HUDEP-2 (cell line): ENCODE measurements at regions not wholly inside any gene's neighbourhood (a gene's known extent, or its start where the extent isn't known, plus 50 kb on each side); places are given as distances from the start of the nearest gene placed in this dataset.
"Not testable (repeated sequence)": the region's sequence is repeated elsewhere in the genome, so short reads cannot be mapped to it uniquely, and the experiment has no call there.

Experiments
- DNase-seq, 76 experiments: peaks; one replicate each; lab custom pipeline; 2025; ENCODE audit not compliant: unreplicated experiment in 76 of 76; lab: John Stamatoyannopoulos, UW

DNA sequence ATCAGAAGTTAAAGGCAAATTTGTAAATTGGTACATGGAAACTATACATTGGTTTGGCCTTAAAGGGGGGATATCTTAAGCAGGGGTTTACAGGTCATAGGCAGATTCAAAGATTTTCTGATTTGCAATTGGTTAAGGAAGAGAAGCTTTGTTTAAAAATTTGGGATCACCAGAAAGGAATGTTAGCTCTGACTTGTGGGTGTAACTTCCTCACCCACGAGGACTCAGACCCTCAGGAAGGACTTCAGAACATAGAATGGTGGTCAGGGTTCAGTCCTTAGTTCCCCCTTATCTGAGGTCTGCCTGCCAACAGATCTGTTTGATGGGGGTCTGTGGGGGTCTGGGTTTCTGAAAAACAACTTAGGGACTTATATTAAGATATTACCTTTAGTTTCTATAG lies 427.4 kb upstream of the DIPK2B start:
- DNase-seq, result no peak

GRCh38 chrX:45623266-45623665 lies 422.6 kb upstream of the DIPK2B start:
- no peak for DNase-seq

- no peak for DNase-seq
These were observed 421.9 kb upstream of the DIPK2B start for GRCh38 chrX:45622538-45622937.

GRCh38 chrX:45622042-45622423 lies 421.4 kb upstream of the DIPK2B start:
- no peak for DNase-seq

DNA sequence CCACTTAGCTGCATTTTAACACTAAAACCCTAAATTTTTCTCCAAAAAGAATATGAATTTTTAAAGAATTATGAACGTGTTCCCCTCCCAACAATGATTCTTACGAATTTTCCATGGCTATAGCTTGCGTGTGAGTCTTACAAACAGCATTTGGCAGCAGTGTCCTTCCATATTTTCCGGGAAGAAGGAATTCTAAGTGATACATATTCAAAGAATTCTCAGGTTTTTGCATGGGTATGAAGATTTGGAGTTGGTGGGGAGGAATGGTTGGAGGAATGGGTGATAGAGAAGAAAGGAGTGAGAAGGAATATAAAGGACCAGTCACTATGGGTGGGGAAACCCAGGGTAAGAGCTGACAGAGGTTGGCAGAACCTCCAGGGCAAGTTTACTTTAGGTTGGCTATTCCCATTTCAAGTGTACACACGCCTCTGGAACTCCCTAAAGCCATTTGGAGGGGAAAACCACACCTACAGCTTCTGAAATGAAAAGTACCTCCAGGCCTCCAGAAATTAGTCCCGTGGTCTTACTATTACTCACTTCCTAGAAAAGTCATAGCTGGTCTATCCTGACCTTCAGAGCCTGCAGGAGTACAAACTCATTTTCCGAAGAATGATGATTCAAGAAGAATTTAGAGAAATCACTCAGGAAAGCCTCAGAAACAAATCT lies 420.8 kb upstream of the DIPK2B start:
- DNase-seq, result no peak

- no peak for DNase-seq
These were observed 418.6 kb upstream of the DIPK2B start for GRCh38 chrX:45619290-45619689.

GRCh38 chrX:45615591-45615990 lies 414.9 kb upstream of the DIPK2B start:
- not testable (repeated sequence) for DNase-seq

GRCh38 chrX:45614853-45615252 lies 414.2 kb upstream of the DIPK2B start:
- no peak for DNase-seq

- DNase-seq, result no peak
These were observed 401.5 kb upstream of the DIPK2B start for GRCh38 chrX:45602151-45602550.

- DNase-seq, result no peak
These were observed 400.4 kb upstream of the DIPK2B start for GRCh38 chrX:45601052-45601451.

- DNase-seq, result no peak
These were observed 398.2 kb upstream of the DIPK2B start for GRCh38 chrX:45598861-45599260.

DNA sequence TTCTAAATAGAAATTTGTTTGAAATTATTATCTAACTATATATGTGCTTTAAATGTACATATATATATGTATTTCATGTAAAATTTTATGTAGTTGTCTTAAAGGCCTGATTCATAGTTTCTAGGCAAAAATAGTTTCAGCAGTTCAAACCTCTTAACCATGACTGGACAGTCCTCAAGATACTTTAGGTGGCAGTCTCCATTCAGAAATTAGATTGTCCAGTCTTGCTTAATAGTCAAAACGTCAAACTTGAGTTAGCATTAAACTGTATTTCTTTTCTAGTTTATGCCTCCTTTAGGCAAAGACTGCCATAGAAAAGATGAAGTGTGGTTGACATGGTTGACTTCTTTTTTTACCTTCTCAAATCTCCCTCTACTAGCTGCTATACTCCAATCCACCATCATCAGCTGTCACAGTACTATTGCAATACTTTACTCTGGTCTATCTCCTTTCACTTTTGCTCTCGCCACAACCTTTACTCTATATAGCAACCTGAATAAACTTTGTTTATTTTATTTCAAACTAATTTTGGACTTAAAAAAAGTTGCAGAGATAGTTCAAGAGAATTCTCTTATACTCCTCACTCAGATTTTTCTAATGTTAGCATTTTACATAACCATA lies 395.6 kb upstream of the DIPK2B start:
- DNase-seq, result no peak

GRCh38 chrX:45592101-45592500 lies 391.4 kb upstream of the DIPK2B start:
- no peak for DNase-seq

DNA sequence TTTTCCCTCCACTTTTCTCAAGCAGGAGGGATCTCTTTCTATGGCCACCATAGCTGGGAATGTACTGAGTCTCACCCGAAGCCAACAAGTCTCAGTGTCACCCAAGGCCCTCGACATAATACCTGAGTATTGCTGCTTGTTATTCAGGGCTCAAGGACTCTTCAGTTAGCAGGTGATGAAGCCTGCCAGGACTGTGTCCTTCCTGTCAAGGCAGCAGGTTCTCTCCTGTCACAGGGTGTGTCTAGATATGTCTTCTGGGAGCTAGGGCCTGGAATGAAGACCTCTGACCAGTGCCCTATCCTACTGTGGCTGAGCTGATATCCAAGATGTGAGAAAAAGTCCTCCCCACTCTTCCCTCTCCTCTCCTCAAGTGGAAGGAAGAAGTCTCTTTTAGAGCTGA lies 391.0 kb upstream of the DIPK2B start:
- DNase-seq, result no peak

GRCh38 chrX:45584717-45585116 lies 384.0 kb upstream of the DIPK2B start:
- DNase-seq, result no peak

- DNase-seq, result no peak
These were observed 376.7 kb upstream of the DIPK2B start for GRCh38 chrX:45577361-45577760.

- DNase-seq, result no peak
These were observed 370.8 kb upstream of the DIPK2B start for GRCh38 chrX:45571453-45571852.

- DNase-seq, result no peak
These were observed 365.8 kb upstream of the DIPK2B start for GRCh38 chrX:45566456-45566855.

- DNase-seq, result no peak
These were observed 356.7 kb upstream of the DIPK2B start for GRCh38 chrX:45557387-45557786.

GRCh38 chrX:45554736-45555135 lies 354.1 kb upstream of the DIPK2B start:
- DNase-seq, result no peak

- no peak for DNase-seq
These were observed 352.7 kb upstream of the DIPK2B start for GRCh38 chrX:45553417-45553816.

GRCh38 chrX:45546697-45547096 lies 346.0 kb upstream of the DIPK2B start:
- not testable (repeated sequence) for DNase-seq

DNA sequence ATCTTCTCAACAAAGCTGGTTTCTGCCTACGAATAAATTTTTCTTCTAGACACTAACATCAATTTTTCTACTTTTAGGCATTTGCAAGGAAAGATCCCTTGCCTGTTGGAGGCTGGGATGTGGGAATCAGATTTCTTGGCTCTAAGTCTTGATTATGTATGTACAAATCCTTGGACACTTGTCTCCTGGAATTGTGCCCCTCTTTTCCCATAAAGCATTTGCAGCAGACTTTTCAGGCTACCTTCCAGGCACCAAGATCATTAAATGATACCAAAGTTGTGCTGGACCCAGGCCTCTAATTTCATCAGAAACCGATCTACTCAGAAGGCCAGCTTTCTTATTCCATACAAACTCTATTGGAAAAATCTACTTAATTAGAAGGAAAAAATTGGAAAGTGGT lies 339.5 kb upstream of the DIPK2B start:
- DNase-seq, result no peak
